ENCODE measurements at regions not wholly inside any gene's neighbourhood (a gene's known extent, or its start where the extent isn't known, plus 50 kb on each side); places are given as distances from the start of the nearest gene placed in this dataset.

DNA sequence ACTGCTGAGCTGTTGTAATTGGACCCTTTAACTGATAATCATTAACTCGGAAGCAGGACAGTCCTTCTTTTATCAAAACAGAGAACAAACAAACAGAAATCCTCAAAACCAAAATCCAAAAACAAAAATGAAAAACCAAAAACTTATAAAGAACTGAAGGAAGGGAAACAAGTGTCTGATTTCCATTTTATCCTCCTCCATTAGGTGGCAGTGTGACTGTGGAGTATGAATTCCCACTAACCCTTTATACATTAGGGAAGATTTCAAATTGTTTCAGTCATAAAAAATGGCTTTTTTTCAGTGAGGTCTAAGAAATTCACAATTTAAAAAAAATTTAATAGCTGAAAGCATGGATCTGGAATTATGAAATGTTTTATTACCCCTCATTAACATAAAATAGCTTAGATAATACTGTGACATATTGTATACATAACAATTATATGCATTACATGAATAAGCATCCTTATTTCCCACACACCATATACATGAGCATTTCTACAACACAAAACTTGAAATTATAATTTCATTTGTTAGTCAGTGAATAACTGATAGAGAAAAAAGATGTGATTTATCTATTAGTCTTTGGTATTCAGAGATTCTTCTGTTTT is 1074.3 kb upstream of the PCDH9 start:
- intact Hi-C loops (cut with micrococcal nuclease) = no loop called here
- DNase-seq = no peak

GRCh38 chr13:68293631-68294030 is 1063.5 kb upstream of the PCDH9 start:
- intact Hi-C loops (cut with micrococcal nuclease) = no loop called here
- ATAC-seq = no peak
- DNase-seq = no peak

More for the DNA sequence above, 1074.3 kb upstream of the PCDH9 start:
- ATAC-seq = no peak

GRCh38 chr13:68292601-68293000 is 1062.5 kb upstream of the PCDH9 start:
- DNase-seq = no peak
- intact Hi-C loops (cut with micrococcal nuclease) = no loop called here
- no peak for ATAC-seq

DNA sequence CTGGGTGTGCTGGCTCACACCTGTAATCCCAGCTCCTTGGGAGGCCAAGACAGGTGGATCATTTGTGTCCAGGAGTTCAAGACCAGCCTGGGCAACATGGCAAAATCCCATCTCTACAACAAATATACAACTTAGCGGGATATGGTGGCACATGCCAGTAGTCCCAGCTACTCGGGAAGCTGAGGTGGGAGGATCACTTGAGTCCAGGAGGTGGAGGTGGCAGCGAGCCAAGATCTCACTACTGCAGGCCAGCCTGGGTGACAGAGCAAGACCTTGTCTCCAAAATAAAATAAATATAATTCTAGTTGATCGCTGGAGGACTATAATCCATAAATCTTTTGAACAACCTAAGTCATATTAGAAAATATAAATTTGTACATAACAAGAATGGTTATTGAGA is 1061.5 kb upstream of the PCDH9 start:
- DNase-seq (no peak), ATAC-seq (no peak)
- intact Hi-C loops (cut with micrococcal nuclease) = no loop called here

- intact Hi-C loops (cut with micrococcal nuclease) = no loop called here
- no peak for DNase-seq
- ATAC-seq = no peak
Observed at GRCh38 chr13:68275758-68276157, 1045.6 kb upstream of the PCDH9 start.

DNA sequence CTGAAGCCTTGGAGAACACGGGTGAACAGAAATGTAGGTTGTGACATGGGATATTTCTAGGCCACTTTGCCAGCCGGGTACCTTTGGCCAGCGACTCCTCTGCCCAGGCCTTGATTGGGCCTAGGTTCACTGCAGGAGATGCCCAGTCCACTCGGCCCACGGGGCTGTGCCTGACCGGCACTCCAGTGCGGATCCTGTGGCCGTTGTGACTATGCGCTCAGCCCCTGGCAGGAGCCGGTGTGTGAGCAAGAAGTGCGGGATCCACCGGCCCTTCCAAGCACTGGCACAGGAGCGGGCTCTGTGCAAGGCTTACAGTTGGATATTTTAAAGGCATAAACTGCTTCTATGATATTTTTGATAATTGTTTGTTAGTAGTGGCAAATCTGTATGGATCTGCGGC is 1042.5 kb upstream of the PCDH9 start:
- ATAC-seq (no peak), DNase-seq (no peak)
- intact Hi-C loops (cut with micrococcal nuclease) = no loop called here

GRCh38 chr13:68264692-68265091 is 1034.6 kb upstream of the PCDH9 start:
- DNase-seq (no peak), ATAC-seq (no peak)
- intact Hi-C loops (cut with micrococcal nuclease) = no loop called here

DNA sequence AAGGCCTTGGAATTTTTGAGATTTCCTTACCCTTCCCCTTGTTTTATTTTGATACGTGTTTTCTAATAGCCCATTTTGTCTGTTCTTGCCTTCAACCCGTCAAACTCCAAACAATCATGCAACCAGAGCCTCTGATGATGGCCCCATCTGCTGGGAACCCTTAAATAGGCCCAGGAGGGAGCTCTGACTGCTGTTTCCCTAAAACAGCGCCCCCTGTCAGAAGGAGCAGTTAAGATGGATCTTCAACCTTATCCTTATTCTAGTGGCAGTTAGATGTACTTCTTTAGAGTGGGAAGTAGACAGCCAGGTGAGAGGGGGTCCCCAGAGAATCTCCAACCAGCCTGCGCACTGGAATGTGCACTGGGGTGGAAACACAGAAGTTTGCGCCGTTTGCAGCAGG is 1031.0 kb upstream of the PCDH9 start:
- DNase-seq (no peak), ATAC-seq (no peak)
- intact Hi-C loops (cut with micrococcal nuclease) = no loop called here

- intact Hi-C loops (cut with micrococcal nuclease) = no loop called here
- no peak for ATAC-seq
Observed at GRCh38 chr13:68257111-68257842, 1027.1 kb upstream of the PCDH9 start.

GRCh38 chr13:68254151-68254550 is 1024.0 kb upstream of the PCDH9 start:
- DNase-seq = no peak
- no peak for ATAC-seq
- intact Hi-C loops (cut with micrococcal nuclease) = no loop called here

More at GRCh38 chr13:68257111-68257842, 1027.1 kb upstream of the PCDH9 start:
- DNase-seq = no peak

- ATAC-seq = no peak
- intact Hi-C loops (cut with micrococcal nuclease) = no loop called here
- no peak for DNase-seq
Observed at GRCh38 chr13:68234274-68234673, 1004.1 kb upstream of the PCDH9 start.

DNA sequence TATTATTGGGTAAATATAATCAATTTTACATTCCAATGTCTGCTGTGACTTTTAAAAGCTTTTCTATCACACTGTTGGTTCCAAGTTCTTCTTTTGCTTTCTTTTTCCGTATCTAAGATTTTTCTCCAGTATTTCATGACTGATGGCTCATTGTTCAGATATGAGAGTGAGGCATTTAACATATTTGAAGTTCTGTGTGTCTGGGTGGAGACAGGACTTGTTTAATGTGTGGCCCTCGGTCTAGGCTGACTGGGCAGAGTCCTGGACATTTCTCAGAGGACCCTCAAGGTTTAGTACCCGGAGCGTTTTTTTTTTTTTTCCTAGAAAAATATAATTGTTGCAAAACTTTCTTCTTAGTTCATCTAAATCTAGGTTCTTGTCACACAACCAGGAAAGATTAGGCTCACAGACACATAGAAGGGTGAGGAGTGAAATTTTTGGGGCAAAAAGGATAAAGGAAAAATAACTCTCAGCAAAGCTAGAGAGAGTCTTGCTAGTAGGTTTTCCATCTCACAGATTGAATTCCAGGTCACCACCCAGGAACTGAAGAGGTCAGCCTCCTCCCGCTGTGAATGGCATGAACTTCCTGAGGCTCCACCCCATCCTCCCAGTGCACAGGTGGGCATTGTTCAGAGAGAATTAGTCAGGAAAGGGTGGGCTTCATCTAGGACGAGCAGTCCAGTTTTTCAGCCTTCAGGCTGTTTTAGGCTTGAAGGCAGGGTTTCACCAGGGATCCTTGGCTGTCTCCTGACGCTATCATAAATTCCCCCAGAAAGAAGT is 1002.4 kb upstream of the PCDH9 start:
- DNase-seq (no peak), ATAC-seq (no peak)
- intact Hi-C loops (cut with micrococcal nuclease) = no loop called here

DNA sequence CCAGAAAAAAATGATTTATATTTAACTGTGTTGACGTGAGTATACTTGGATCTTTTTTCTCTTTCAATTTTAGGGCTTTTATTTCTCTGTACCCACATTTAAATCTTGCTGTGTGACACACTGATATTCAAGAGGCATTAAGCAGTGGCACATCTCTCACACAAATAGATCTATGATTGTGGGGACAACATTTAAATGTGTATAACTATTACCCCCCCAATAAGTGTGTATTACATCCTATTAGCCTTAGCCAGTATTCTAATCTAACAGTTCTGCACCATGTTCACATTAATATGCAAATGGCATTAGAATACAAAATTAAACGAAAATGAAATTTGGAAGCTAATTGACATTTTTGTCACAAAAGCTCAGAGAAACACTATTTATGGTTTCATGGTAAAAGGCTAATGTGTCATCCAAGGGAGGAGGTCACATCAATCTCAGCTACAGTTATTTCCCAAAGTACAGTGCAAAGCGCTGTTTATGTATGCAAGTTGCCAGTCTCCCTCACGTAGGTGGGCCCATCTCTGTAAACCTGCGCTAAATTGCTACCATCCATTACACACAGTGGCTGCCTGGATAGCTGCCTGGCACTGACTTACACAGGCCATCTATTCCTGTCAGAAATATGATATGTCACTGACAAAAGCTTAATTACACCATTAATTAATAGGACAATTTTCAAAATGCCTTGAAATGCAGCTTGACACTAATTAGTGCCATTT is 984.7 kb upstream of the PCDH9 start:
- intact Hi-C loops (cut with micrococcal nuclease) = no loop called here
- no peak for ATAC-seq
- DNase-seq = no peak

DNA sequence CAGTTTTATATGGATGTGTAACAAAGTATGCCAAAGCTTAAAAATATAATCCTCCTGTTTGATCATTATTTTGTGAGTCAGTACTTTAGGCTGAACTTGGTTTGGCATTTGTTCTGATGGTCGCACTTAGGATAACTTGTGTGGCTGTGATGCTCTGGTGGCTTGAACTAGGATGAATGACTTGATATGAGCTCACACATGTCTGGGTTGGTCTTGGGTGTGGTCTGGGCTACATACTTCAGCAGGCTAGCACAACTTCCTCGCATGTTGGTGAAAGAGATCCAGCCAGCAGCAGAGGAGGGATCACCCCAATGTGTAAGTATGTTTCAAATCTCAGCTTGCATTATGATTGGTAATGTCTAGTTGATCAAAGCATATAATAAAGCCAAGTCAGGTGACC is 969.1 kb upstream of the PCDH9 start:
- intact Hi-C loops (cut with micrococcal nuclease) = no loop called here

GRCh38 chr13:68190818-68191217 is 960.7 kb upstream of the PCDH9 start:
- intact Hi-C loops (cut with micrococcal nuclease) = no loop called here
- no peak for DNase-seq

More for the DNA sequence above, 969.1 kb upstream of the PCDH9 start:
- DNase-seq = no peak
- no peak for ATAC-seq

GRCh38 chr13:68185444-68186141 is 955.5 kb upstream of the PCDH9 start:
- ATAC-seq (no peak), DNase-seq (no peak)
- intact Hi-C loops (cut with micrococcal nuclease) = no loop called here

More at GRCh38 chr13:68190818-68191217, 960.7 kb upstream of the PCDH9 start:
- ATAC-seq = no peak

GRCh38 chr13:68176475-68176874 is 946.3 kb upstream of the PCDH9 start:
- no peak for ATAC-seq
- intact Hi-C loops (cut with micrococcal nuclease) = no loop called here
- DNase-seq = no peak

DNA sequence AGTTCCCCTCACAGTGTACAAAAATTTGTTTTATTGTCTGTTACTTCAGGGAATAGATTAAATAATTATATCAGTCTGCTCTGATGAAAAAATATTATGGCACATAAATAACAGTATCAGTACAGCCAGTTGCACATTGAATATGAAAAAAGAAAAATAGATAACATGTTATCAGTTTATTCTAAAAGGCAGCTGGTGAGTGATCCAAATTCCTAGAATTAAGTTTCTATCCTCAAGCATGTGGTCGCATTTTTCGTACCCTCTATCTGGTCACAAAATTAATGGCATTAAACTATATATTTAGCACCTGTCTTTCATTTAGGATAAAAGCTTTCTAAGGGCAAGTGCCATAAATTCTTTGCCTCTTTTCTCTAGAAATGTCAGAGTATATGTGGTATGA is 944.8 kb upstream of the PCDH9 start:
- DNase-seq = no peak
- ATAC-seq = no peak
- intact Hi-C loops (cut with micrococcal nuclease) = no loop called here

- DNase-seq (no peak), ATAC-seq (no peak)
- intact Hi-C loops (cut with micrococcal nuclease) = no loop called here
Observed at GRCh38 chr13:68173111-68173510, 943.0 kb upstream of the PCDH9 start.

All from left ventricle myocardium superior (tissue), 1 donor.